GM12878 (cell line): ENCODE measurements at regions not wholly inside any gene's neighbourhood (a gene's known extent, or its start where the extent isn't known, plus 50 kb on each side); places are given as distances from the start of the nearest gene placed in this dataset.

ENCODE experiments used
- ATAC-seq: fragments of 200-7000 bp; cut with Tn5 transposase; 3 replicates; pipeline ENCODE4 v1.9.1; 2020; ENCODE audit warnings: mild to moderate bottlenecking, moderate library complexity
- BruUV-seq: library from RNA; stranded (reverse); fragments of 400-500 nt; replicated peaks from 2 replicates; lab custom pipeline; 2021; lab: Mats Ljungman, UMichigan
- CTCF ChIA-PET: fragments of 300-600 bp; sonication (Branson Sonifier 250); formaldehyde crosslinking; extraction: SDS; loops from one replicate; lab custom pipeline; 2021; ENCODE audit warnings: inconsistent platforms; lab: Yijun Ruan, JAX
- POLR2A ChIA-PET: fragments of 350-600 bp; formaldehyde crosslinking; extraction: SDS; loops from one replicate; lab custom pipeline; 2021; ENCODE audit warnings: inconsistent platforms; lab: Charles Lee
- RAD21 ChIA-PET: fragments of 300-600 bp; sonication (Branson Sonifier 250); formaldehyde crosslinking; loops from one replicate; lab custom pipeline; 2023; ENCODE audit warnings: antibody characterized with exemption; ENCODE audit not compliant: unreplicated experiment; lab: Charles Lee
- SMC1A ChIA-PET: fragments of 300-600 bp; sonication (Branson Sonifier 250); formaldehyde crosslinking; loops from one replicate; lab custom pipeline; 2023; ENCODE audit not compliant: unreplicated experiment, uncharacterized antibody; lab: Charles Lee
- DNase-seq: peaks from one replicate; pipeline ENCODE4 v3.0.0-alpha.2; 2011; ENCODE audit warnings: low read depth, low spot score
- FAIRE-seq: peaks from 3 replicates; lab custom pipeline; 2011; peaks lifted over from hg19 to GRCh38; lab: Jason Lieb, UNC
- H2AFZ ChIP-seq: 2 replicates; pipeline ENCODE4 v1.6.0; 2011; ENCODE audit warnings: low read depth, low read length, control low read depth; ENCODE audit not compliant: control insufficient read depth
- H3K27ac ChIP-seq: 2 replicates; pipeline ENCODE4 v1.5.1; 2011; ENCODE audit warnings: control low read depth; ENCODE audit not compliant: control insufficient read depth, insufficient read depth
- H3K27me3 ChIP-seq, 2 experiments: replicated peaks in 1 of 2; 2 replicates each; pipeline versions ENCODE4 v1.6.0 to v1.6.1; 2011; ENCODE audit warnings: low read length in 1 of 2; ENCODE audit not compliant: control insufficient read depth in 2 of 2, insufficient read depth in 2 of 2
- H3K36me3 ChIP-seq, 2 experiments: 2 replicates each; pipeline ENCODE4 v1.5.1; 2011; ENCODE audit warnings: low read length in 1 of 2; ENCODE audit not compliant: control insufficient read depth in 2 of 2, insufficient read depth in 2 of 2
- H3K4me1 ChIP-seq: 2 replicates; pipeline ENCODE4 v1.6.1; 2011; ENCODE audit warnings: mild to moderate bottlenecking, low read length, moderate library complexity, mixed read lengths; ENCODE audit not compliant: control insufficient read depth, insufficient read depth
- H3K4me2 ChIP-seq: 2 replicates; pipeline ENCODE4 v1.6.0; 2011; ENCODE audit warnings: control low read depth; ENCODE audit not compliant: control insufficient read depth, insufficient read depth
- H3K4me3 ChIP-seq: fragments of 200-600 bp; sonication (generic); 2 replicates; pipeline ENCODE4 v1.5.1; 2016
- H3K79me2 ChIP-seq: 2 replicates; pipeline ENCODE4 v1.6.0; 2011; ENCODE audit warnings: low read length; ENCODE audit not compliant: control insufficient read depth, insufficient read depth
- H3K9ac ChIP-seq: 2 replicates; pipeline ENCODE4 v1.8.0; 2011; ENCODE audit warnings: low read length, control low read depth, mixed read lengths; ENCODE audit not compliant: control insufficient read depth, insufficient read depth
- H3K9me3 ChIP-seq: replicated peaks from 3 replicates; pipeline ENCODE4 v1.5.1; 2011; ENCODE audit warnings: mild to moderate bottlenecking, low read length; ENCODE audit not compliant: control insufficient read depth, insufficient read depth
- H4K20me1 ChIP-seq: 2 replicates; pipeline ENCODE4 v1.6.0; 2011; ENCODE audit not compliant: control insufficient read depth, insufficient read depth
- ATF2 ChIP-seq: IDR thresholded peaks from 2 replicates; pipeline ENCODE4 v1.6.1; 2012; ENCODE audit warnings: low read length, inconsistent platforms
- CHD1 ChIP-seq: IDR thresholded peaks from 2 replicates; pipeline ENCODE4 v1.6.1; 2012; ENCODE audit warnings: low read depth, low read length, improper control_type of control experiment
- CREM ChIP-seq: IDR thresholded peaks from 2 replicates; pipeline ENCODE4 v1.6.1; 2014; ENCODE audit warnings: antibody characterized with exemption, low read depth
- ESRRA ChIP-seq: IDR thresholded peaks from 2 replicates; pipeline ENCODE4 v1.6.1; 2012; ENCODE audit warnings: mild to moderate bottlenecking, low read length, improper control_type of control experiment
- HDAC2 ChIP-seq: fragments of 200-600 bp; sonication (generic); IDR thresholded peaks from 2 replicates; pipeline ENCODE4 v1.6.1; 2017
- JUNB ChIP-seq: IDR thresholded peaks from 2 replicates; pipeline ENCODE4 v1.6.1; 2016; ENCODE audit warnings: antibody characterized with exemption, mild to moderate bottlenecking
- JUND ChIP-seq: IDR thresholded peaks from 2 replicates; pipeline ENCODE4 v1.6.1; 2012; ENCODE audit warnings: low read depth, mild to moderate bottlenecking, low read length, improper control_type of control experiment, moderate library complexity
- KAT2A ChIP-seq: conservative IDR thresholded peaks from 2 replicates; pipeline ENCODE4 v1.6.1; 2011; ENCODE audit warnings: low read depth, low read length; ENCODE audit not compliant: control insufficient read depth
- MYB ChIP-seq: fragments of 150-350 bp; IDR thresholded peaks from 2 replicates; pipeline ENCODE4 v1.6.1; 2014; ENCODE audit warnings: mild to moderate bottlenecking, low read depth, low read length, borderline replicate concordance
- NBN ChIP-seq: fragments of 450-650 bp; IDR thresholded peaks from 2 replicates; pipeline ENCODE4 v1.6.1; 2016
- NKRF ChIP-seq: fragments of 450-650 bp; conservative IDR thresholded peaks from 2 replicates; pipeline ENCODE4 v1.6.1; 2017; ENCODE audit warnings: mild to moderate bottlenecking, moderate library complexity
- RAD21 ChIP-seq: IDR thresholded peaks from 2 replicates; pipeline ENCODE4 v1.6.1; 2011; ENCODE audit warnings: mild to moderate bottlenecking, low read depth, low read length, moderate library complexity; ENCODE audit not compliant: insufficient read depth
- RBBP5 ChIP-seq: fragments of 200-600 bp; sonication (generic); conservative IDR thresholded peaks from 2 replicates; pipeline ENCODE4 v1.6.1; 2016
- SKIL ChIP-seq: fragments of 450-650 bp; IDR thresholded peaks from 2 replicates; pipeline ENCODE4 v1.6.1; 2017; ENCODE audit warnings: mild to moderate bottlenecking, low read depth, inconsistent platforms; ENCODE audit not compliant: poor library complexity, severe bottlenecking
- SMC3 ChIP-seq: IDR thresholded peaks from 2 replicates; pipeline ENCODE4 v1.6.1; 2011; ENCODE audit warnings: low read length, improper control_type of control experiment, borderline replicate concordance
- WRNIP1 ChIP-seq: IDR thresholded peaks from 2 replicates; pipeline ENCODE4 v1.6.1; 2011; ENCODE audit warnings: low read depth, low read length, improper control_type of control experiment, borderline replicate concordance
- ZNF274 ChIP-seq: IDR thresholded peaks from one replicate; pipeline ENCODE4 v1.8.0; 2011; ENCODE audit not compliant: insufficient read length, insufficient read depth
- ZNF592 ChIP-seq: fragments of 450-650 bp; IDR thresholded peaks from 2 replicates; pipeline ENCODE4 v1.6.1; 2017; ENCODE audit warnings: mild to moderate bottlenecking, moderate library complexity
- in situ Hi-C: fragments of 300-500 bp; cut with MboI; formaldehyde crosslinking; loops from 9 replicates; pipeline ENCODE4 v1.14.3; 2018; ENCODE audit warnings: mixed read lengths
- intact Hi-C: fragments of 100-400 bp; cut with micrococcal nuclease; formaldehyde crosslinking; loops from one replicate; pipeline ENCODE4 v1.14.2; 2022; ENCODE audit not compliant: unreplicated experiment

DNA sequence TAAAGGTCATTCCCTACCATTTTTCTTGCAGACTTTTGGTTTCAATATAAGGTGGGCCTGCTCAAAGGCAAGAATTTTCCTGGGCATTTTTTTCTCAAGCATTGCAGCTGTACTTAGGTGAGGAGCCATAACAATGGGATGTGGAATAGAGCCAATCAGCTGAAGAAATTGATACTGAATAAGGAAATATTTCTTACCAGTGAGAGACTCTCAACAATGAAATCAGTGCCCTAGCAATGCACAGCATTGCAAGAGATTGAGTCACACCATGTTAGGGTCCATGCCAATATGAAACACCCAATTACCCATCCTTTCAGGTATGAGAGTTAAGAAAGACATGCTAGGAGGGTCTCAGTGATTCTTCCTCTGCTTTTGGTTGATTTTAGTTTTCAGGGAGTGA is 237.6 kb downstream of the SOX9 start:
- Histone ChIP-seq H2AFZ (no peak overlapping the region), H3K27ac (no peak overlapping the region), H3K9me3 (peaks cover 1% of the 10 kb centered on the region; the same call in 1 of the 3 replicates), H3K27me3 (0 out of 4 replicates have a peak, but pooled peaks cover 0 to 4% of the 10 kb centered on the region in 2 experiments), H3K4me2 (no peak overlapping the region), H3K4me3 (no peak overlapping the region), H3K36me3 (no peaks in the 10 kb centered on the region), H3K79me2 (no peaks in the 10 kb centered on the region), H3K4me1 (no peaks in the 10 kb centered on the region), H3K9ac (no peak overlapping the region), H4K20me1 (no peaks in the 10 kb centered on the region)
- POLR2A ChIA-PET: no interaction called here
- in situ Hi-C loops (no loop called here), intact Hi-C loops (no loop called here)
- BruUV-seq: no TSS peak
- no peak for FAIRE-seq
- no peak for DNase-seq
- no peak for TF ChIP-seq HDAC2
- TF ChIP-seq CREM: no peak
- TF ChIP-seq JUND: no peak
- no peak for TF ChIP-seq ZNF592
- no peak for TF ChIP-seq RBBP5
- no peak for TF ChIP-seq SMC3
- no peak for TF ChIP-seq WRNIP1
- no peak for TF ChIP-seq NBN
- no peak for TF ChIP-seq SKIL
- no peak for TF ChIP-seq ZNF274
- no peak for TF ChIP-seq JUNB
- no peak for TF ChIP-seq ATF2
- TF ChIP-seq RAD21: no peak
- no peak for TF ChIP-seq ESRRA
- no peak for TF ChIP-seq KAT2A
- TF ChIP-seq NKRF: no peak
- no peak for TF ChIP-seq MYB
- TF ChIP-seq CHD1: no peak
- SMC1A ChIA-PET: interaction anchor here (1.2 to 1.3 kb wide), 3 partner anchors 12 to 43 kb away, joined by 3 to 6 read pairs (median 3); no protein-coding TSS in a partner anchor
- no peak for ATAC-seq
- RAD21 ChIA-PET: no interaction called here
- CTCF ChIA-PET: interaction anchor here (1.1 kb wide), 1 partner anchor 16 kb away, joined by 3 read pairs; no protein-coding TSS in a partner anchor
